Suprapubic skin (tissue), 3 donors: ENCODE measurements at regions not wholly inside any gene's neighbourhood (a gene's known extent, or its start where the extent isn't known, plus 50 kb on each side); places are given as distances from the start of the nearest gene placed in this dataset.
"Not testable (repeated sequence)": the region's sequence is repeated elsewhere in the genome, so short reads cannot be mapped to it uniquely, and the experiment has no call there.

ENCODE experiments used
- EP300 ChIP-seq: sonication (generic); formaldehyde crosslinking; IDR thresholded peaks from one replicate; pipeline ENCODE4 v1.6.1; 2017; ENCODE audit warnings: antibody characterized with exemption
- POLR2A ChIP-seq, 2 donors: fragments of 450-650 bp; IDR thresholded peaks; one replicate each; pipeline ENCODE4 v1.6.1; 2017; ENCODE audit warnings: antibody characterized with exemption in 2 of 2, mild to moderate bottlenecking in 2 of 2, moderate library complexity in 2 of 2
- TF ChIP-seq, protein P1 (sequence below), 2 donors: fragments of 200-600 bp in 1 of 2; fragments of 450-650 bp in 1 of 2; sonication (generic) in 1 of 2; IDR thresholded peaks; one replicate each; pipeline ENCODE4 v1.5.1; 2016 to 2019; ENCODE audit warnings: antibody characterized with exemption in 2 of 2, mild to moderate bottlenecking in 1 of 2, moderate library complexity in 1 of 2

DNA sequence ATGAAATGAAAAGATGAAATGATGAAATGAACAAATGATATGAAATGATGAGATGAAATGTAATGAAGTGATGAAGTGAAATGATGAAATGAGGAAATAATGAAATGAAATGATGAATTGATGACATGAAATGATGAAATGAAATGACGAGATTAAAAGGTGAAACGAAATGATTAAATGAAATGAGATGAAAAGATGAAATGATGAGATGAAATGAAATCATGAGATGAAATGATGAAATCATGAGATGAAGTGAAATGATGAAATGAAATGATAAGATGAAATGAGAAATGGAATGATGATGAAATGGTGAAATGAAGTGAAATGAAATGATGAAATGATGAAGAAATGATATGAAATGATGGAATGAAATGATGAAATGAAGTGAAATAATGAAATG is 221.7 kb upstream of the VKORC1L1 start:
- not testable (repeated sequence) for TF ChIP-seq POLR2A (IDR thresholded peaks at IDR 0.05); EP300
- TF ChIP-seq, protein P1, sequence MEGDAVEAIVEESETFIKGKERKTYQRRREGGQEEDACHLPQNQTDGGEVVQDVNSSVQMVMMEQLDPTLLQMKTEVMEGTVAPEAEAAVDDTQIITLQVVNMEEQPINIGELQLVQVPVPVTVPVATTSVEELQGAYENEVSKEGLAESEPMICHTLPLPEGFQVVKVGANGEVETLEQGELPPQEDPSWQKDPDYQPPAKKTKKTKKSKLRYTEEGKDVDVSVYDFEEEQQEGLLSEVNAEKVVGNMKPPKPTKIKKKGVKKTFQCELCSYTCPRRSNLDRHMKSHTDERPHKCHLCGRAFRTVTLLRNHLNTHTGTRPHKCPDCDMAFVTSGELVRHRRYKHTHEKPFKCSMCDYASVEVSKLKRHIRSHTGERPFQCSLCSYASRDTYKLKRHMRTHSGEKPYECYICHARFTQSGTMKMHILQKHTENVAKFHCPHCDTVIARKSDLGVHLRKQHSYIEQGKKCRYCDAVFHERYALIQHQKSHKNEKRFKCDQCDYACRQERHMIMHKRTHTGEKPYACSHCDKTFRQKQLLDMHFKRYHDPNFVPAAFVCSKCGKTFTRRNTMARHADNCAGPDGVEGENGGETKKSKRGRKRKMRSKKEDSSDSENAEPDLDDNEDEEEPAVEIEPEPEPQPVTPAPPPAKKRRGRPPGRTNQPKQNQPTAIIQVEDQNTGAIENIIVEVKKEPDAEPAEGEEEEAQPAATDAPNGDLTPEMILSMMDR (IDR thresholded peaks at IDR 0.05): not testable (repeated sequence)
